Retinal pigment epithelial cell (primary cell): ENCODE measurements at regions not wholly inside any gene's neighbourhood (a gene's known extent, or its start where the extent isn't known, plus 50 kb on each side); places are given as distances from the start of the nearest gene placed in this dataset.

Experiments
- DNase-seq: peaks from one replicate; pipeline ENCODE4 v3.0.0-alpha.2; 2010; ENCODE audit warnings: low read depth
- H3K4me3 ChIP-seq: 2 replicates; pipeline ENCODE4 v1.5.1; 2011; ENCODE audit warnings: mild to moderate bottlenecking, low read length, control low read depth, moderate library complexity
- CTCF ChIP-seq: conservative IDR thresholded peaks from 2 replicates; pipeline ENCODE4 v1.5.1; 2011; ENCODE audit warnings: low read depth, low read length, control low read depth, inconsistent platforms

DNA sequence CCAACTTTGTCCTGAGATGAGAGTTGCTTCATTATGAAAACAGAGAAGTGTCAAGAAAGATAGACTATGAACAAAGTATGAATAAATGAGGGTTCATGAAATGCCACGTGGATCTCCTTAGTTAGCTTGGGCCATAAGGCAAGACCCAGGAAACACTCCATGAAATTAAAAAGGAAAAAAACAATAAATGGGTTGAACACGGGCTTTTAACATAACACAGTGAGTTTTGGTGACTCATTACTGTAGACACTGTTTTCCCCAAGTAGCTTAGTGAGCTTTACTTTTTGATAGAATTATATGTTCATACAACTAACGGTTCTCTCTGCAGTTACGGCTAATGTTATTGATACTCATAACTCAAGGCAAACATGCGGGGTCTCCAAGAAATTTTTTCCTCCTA lies 265.0 kb downstream of the DHX15 start:
- no peak for TF ChIP-seq CTCF
- no peak for DNase-seq
- H3K4me3 ChIP-seq = no peak overlapping the region

DNA sequence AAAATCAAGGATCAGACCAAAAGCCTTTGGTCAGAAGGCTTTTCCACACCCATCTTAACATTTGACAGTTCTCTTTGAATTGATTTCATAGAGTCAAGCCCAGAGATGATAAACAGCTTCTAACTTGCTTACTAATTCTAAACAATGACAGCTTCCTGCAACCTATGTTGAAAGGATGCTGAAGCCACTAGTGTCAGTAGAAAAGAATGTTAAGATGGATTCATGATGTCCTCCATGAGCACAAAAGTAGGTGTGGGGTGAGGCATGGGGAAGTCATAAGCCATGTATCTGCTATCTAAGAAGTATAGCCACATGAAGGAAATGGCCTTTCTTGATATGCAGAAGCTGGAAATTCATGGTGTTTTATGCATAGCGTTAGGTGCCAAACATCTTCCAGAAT lies 269.3 kb downstream of the DHX15 start:
- no peak overlapping the region for H3K4me3 ChIP-seq
- no peak for DNase-seq
- no peak for TF ChIP-seq CTCF

GRCh38 chr4:24312261-24312913 lies 272.0 kb downstream of the DHX15 start:
- TF ChIP-seq CTCF = no peak
- no peak for DNase-seq

GRCh38 chr4:24303926-24304325 lies 280.4 kb downstream of the DHX15 start:
- H3K4me3 ChIP-seq = no peak overlapping the region
- DNase-seq = no peak
- TF ChIP-seq CTCF = no peak

More at GRCh38 chr4:24312261-24312913, 272.0 kb downstream of the DHX15 start:
- H3K4me3 ChIP-seq = no peak overlapping the region

- no peak overlapping the region for H3K4me3 ChIP-seq
- no peak for DNase-seq
- TF ChIP-seq CTCF = no peak
Measured at GRCh38 chr4:24298911-24299310, 285.4 kb downstream of the DHX15 start.

DNA sequence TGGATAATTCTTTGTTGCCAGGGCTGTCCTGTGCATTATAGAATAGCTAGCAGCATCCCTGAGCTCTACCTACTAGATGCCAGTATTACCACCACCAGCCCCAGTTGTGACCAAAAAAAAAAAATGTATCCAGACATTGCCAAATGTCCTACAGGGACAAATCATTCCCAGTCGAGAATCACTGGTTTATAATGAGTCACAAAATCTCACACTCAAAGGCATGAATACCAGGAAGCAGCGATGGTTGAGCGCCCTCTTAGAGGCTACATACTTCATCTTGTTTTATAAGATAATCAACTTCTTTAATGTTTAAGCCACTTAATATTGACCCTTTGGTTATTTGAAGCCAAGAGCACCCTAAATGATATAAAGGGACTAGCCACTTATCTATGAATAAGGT lies 297.3 kb downstream of the DHX15 start:
- no peak for DNase-seq
- no peak overlapping the region for H3K4me3 ChIP-seq
- TF ChIP-seq CTCF = no peak

- TF ChIP-seq CTCF = no peak
- no peak for DNase-seq
- H3K4me3 ChIP-seq = no peak overlapping the region
Measured at GRCh38 chr4:24285759-24286158, 298.6 kb downstream of the DHX15 start.
